ENCODE measurements at regions not wholly inside any gene's neighbourhood (a gene's known extent, or its start where the extent isn't known, plus 50 kb on each side); places are given as distances from the start of the nearest gene placed in this dataset.

GRCh38 chr2:13034861-13035260 is 318.1 kb downstream of the TRIB2 start:
- 73% methylated on average over 1 of the region's 1 CpG for WGBS (ENCODE audit: insufficient coverage)
- H3K36me3 ChIP-seq (ENCODE audit: control insufficient read depth in 4 of 4, insufficient read depth in 4 of 4, low read length in 3 of 4) = no peaks in the 10 kb centered on the region
- peaks cover 0 to under 1% (median 0%) of the 10 kb centered on the region in 5 experiments for H3K9me3 ChIP-seq (ENCODE audit: control extremely low read depth in 1 of 5, control insufficient read depth in 4 of 5, insufficient read depth in 2 of 5, low read depth in 1 of 5, low read length in 4 of 5)
- H3K27me3 ChIP-seq (replicated peaks in 2 of 5; ENCODE audit: control insufficient read depth in 4 of 5, insufficient read depth in 5 of 5, low read length in 4 of 5) = peaks cover 0 to 2% (median 0%) of the 10 kb centered on the region in 5 experiments
- ChIA-PET POLR2A (no interaction called here), CTCF (no interaction called here)
- no peak for DNase-seq
- no peak overlapping the region for H3K27ac ChIP-seq (ENCODE audit: insufficient read depth in 1 of 2, low read depth in 1 of 2, low read length in 2 of 2, poor library complexity in 1 of 2, severe bottlenecking in 2 of 2)
- H3K4me3 ChIP-seq (ENCODE audit: control insufficient read depth in 1 of 7, extremely low read depth in 1 of 7, insufficient read depth in 4 of 7, low read depth in 2 of 7, low read length in 6 of 7) = no peak overlapping the region
- H3K4me1 ChIP-seq (ENCODE audit: control extremely low read depth in 1 of 4, control insufficient read depth in 4 of 4, insufficient read depth in 4 of 4, low read length in 3 of 4) = no peaks in the 10 kb centered on the region

- Histone ChIP-seq H3K9me3 (ENCODE audit: control extremely low read depth in 1 of 5, control insufficient read depth in 4 of 5, insufficient read depth in 2 of 5, low read depth in 1 of 5, low read length in 4 of 5) (peaks cover 0 to 10% (median 0%) of the 10 kb centered on the region in 5 experiments), H3K36me3 (ENCODE audit: control insufficient read depth in 4 of 4, insufficient read depth in 4 of 4, low read length in 3 of 4) (no peaks in the 10 kb centered on the region), H3K27me3 (replicated peaks in 2 of 5; ENCODE audit: control insufficient read depth in 4 of 5, insufficient read depth in 5 of 5, low read length in 4 of 5) (peaks cover 0 to 2% (median 0%) of the 10 kb centered on the region in 5 experiments), H3K4me1 (ENCODE audit: control extremely low read depth in 1 of 4, control insufficient read depth in 4 of 4, insufficient read depth in 4 of 4, low read length in 3 of 4) (no peaks in the 10 kb centered on the region), H3K4me3 (ENCODE audit: control insufficient read depth in 1 of 7, extremely low read depth in 1 of 7, insufficient read depth in 4 of 7, low read depth in 2 of 7, low read length in 6 of 7) (no peak overlapping the region), H3K27ac (ENCODE audit: insufficient read depth in 1 of 2, low read depth in 1 of 2, low read length in 2 of 2, poor library complexity in 1 of 2, severe bottlenecking in 2 of 2) (no peak overlapping the region)
- CTCF ChIA-PET = no interaction called here
- WGBS (ENCODE audit: insufficient coverage) = 95% methylated on average over 2 of the region's 3 CpGs
- DNase-seq = no peak
- POLR2A ChIA-PET = no interaction called here
Observed at GRCh38 chr2:13035866-13036265, 319.1 kb downstream of the TRIB2 start.

- DNase-seq = no peak
Observed at GRCh38 chr2:13040043-13040442, 323.3 kb downstream of the TRIB2 start.

DNA sequence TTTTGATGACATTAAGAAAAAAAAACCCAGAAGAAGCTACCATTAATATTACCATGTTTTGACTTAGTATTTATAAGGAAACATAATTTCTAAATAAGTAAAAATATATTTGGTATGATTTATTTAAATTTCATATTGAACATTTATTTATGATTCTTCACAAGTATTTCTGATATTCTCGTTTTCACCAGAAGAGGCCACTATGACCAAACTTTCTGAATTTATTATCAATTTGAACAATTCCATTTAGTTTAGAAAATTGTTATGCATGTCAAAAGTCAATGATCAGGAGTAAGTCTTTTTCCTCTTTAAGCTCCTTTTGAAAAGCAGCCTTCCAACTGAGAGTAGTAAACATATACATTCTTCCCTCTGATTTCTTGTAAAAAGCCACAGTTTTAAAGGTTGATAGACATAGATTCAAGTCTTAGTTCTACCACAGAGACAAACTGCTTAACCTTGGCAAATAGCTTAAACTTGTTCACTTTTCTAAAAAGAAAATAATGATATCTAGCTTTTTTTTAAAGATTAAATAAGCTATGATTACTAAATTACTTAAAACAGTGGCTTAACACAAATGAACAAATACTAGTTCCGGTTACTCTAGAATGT is 329.9 kb downstream of the TRIB2 start:
- H3K27ac ChIP-seq (ENCODE audit: insufficient read depth in 1 of 2, low read depth in 1 of 2, low read length in 2 of 2, poor library complexity in 1 of 2, severe bottlenecking in 2 of 2) = no peak overlapping the region
- no peak overlapping the region for H3K4me3 ChIP-seq (ENCODE audit: control insufficient read depth in 1 of 7, extremely low read depth in 1 of 7, insufficient read depth in 4 of 7, low read depth in 2 of 7, low read length in 6 of 7)
- no peaks in the 10 kb centered on the region for H3K27me3 ChIP-seq (replicated peaks in 2 of 5; ENCODE audit: control insufficient read depth in 4 of 5, insufficient read depth in 5 of 5, low read length in 4 of 5)
- peak in 2 of 3 donors; percentile 9 to 17 for DNase-seq
- WGBS (ENCODE audit: insufficient coverage) = no CpG with 5 or more reads among the region's 2 CpGs
- peaks cover 0 to 4% (median 0%) of the 10 kb centered on the region in 5 experiments for H3K9me3 ChIP-seq (ENCODE audit: control extremely low read depth in 1 of 5, control insufficient read depth in 4 of 5, insufficient read depth in 2 of 5, low read depth in 1 of 5, low read length in 4 of 5)
- no peaks in the 10 kb centered on the region for H3K4me1 ChIP-seq (ENCODE audit: control extremely low read depth in 1 of 4, control insufficient read depth in 4 of 4, insufficient read depth in 4 of 4, low read length in 3 of 4)
- CTCF ChIA-PET = interaction anchor here (1.7 kb wide), 1 partner anchor 10 kb away, joined by 5 read pairs; no protein-coding TSS in a partner anchor
- POLR2A ChIA-PET = no interaction called here
- H3K36me3 ChIP-seq (ENCODE audit: control insufficient read depth in 4 of 4, insufficient read depth in 4 of 4, low read length in 3 of 4) = no peaks in the 10 kb centered on the region

More at GRCh38 chr2:13040043-13040442, 323.3 kb downstream of the TRIB2 start:
- Histone ChIP-seq H3K9me3 (ENCODE audit: control extremely low read depth in 1 of 5, control insufficient read depth in 4 of 5, insufficient read depth in 2 of 5, low read depth in 1 of 5, low read length in 4 of 5) (peaks cover 0 to 19% (median 0%) of the 10 kb centered on the region in 5 experiments), H3K27me3 (replicated peaks in 2 of 5; ENCODE audit: control insufficient read depth in 4 of 5, insufficient read depth in 5 of 5, low read length in 4 of 5) (peaks cover 0 to 2% (median 0%) of the 10 kb centered on the region in 5 experiments), H3K4me3 (ENCODE audit: control insufficient read depth in 1 of 7, extremely low read depth in 1 of 7, insufficient read depth in 4 of 7, low read depth in 2 of 7, low read length in 6 of 7) (no peak overlapping the region), H3K27ac (ENCODE audit: insufficient read depth in 1 of 2, low read depth in 1 of 2, low read length in 2 of 2, poor library complexity in 1 of 2, severe bottlenecking in 2 of 2) (no peak overlapping the region), H3K36me3 (ENCODE audit: control insufficient read depth in 4 of 4, insufficient read depth in 4 of 4, low read length in 3 of 4) (no peaks in the 10 kb centered on the region), H3K4me1 (ENCODE audit: control extremely low read depth in 1 of 4, control insufficient read depth in 4 of 4, insufficient read depth in 4 of 4, low read length in 3 of 4) (no peaks in the 10 kb centered on the region)
- POLR2A ChIA-PET = no interaction called here
- WGBS (ENCODE audit: insufficient coverage) = 93% methylated on average over 12 of the region's 13 CpGs
- CTCF ChIA-PET = interaction anchor here (1.5 kb wide), 1 partner anchor 8 kb away, joined by 3 read pairs; no protein-coding TSS in a partner anchor

DNA sequence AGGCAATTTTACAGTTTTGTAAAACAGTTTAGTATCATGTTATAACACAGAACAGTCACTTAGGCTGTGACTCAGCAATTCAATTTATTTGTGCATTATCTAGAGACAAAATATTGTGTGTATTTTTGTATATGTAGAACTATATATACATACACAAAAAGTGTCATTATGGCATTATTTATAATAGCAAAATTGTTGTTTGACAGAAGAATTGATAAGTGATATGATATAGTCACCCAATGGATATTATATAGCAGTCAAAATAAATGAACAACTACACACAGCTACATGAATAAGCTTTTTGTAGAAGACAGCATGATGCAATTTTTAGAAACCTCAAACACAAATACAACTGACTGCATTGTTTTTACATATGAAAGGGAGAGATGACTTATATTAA is 334.0 kb downstream of the TRIB2 start:
- DNase-seq = no peak
- no peak overlapping the region for H3K4me3 ChIP-seq (ENCODE audit: control insufficient read depth in 1 of 7, extremely low read depth in 1 of 7, insufficient read depth in 4 of 7, low read depth in 2 of 7, low read length in 6 of 7)
- no peaks in the 10 kb centered on the region for H3K36me3 ChIP-seq (ENCODE audit: control insufficient read depth in 4 of 4, insufficient read depth in 4 of 4, low read length in 3 of 4)
- CTCF ChIA-PET = no interaction called here
- POLR2A ChIA-PET = no interaction called here
- no peaks in the 10 kb centered on the region for H3K4me1 ChIP-seq (ENCODE audit: control extremely low read depth in 1 of 4, control insufficient read depth in 4 of 4, insufficient read depth in 4 of 4, low read length in 3 of 4)
- no peak overlapping the region for H3K27ac ChIP-seq (ENCODE audit: insufficient read depth in 1 of 2, low read depth in 1 of 2, low read length in 2 of 2, poor library complexity in 1 of 2, severe bottlenecking in 2 of 2)
- H3K27me3 ChIP-seq (replicated peaks in 2 of 5; ENCODE audit: control insufficient read depth in 4 of 5, insufficient read depth in 5 of 5, low read length in 4 of 5) = peaks cover 0 to 4% (median 2%) of the 10 kb centered on the region in 5 experiments
- H3K9me3 ChIP-seq (ENCODE audit: control extremely low read depth in 1 of 5, control insufficient read depth in 4 of 5, insufficient read depth in 2 of 5, low read depth in 1 of 5, low read length in 4 of 5) = no peaks in the 10 kb centered on the region

- DNase-seq = no peak
- H3K4me1 ChIP-seq (ENCODE audit: control extremely low read depth in 1 of 4, control insufficient read depth in 4 of 4, insufficient read depth in 4 of 4, low read length in 3 of 4) = no peaks in the 10 kb centered on the region
- ChIA-PET CTCF (interaction anchor here (1.1 kb wide), 1 partner anchor 25 kb away, joined by 4 read pairs; no protein-coding TSS in a partner anchor), POLR2A (no interaction called here)
- H3K9me3 ChIP-seq (ENCODE audit: control extremely low read depth in 1 of 5, control insufficient read depth in 4 of 5, insufficient read depth in 2 of 5, low read depth in 1 of 5, low read length in 4 of 5) = no peaks in the 10 kb centered on the region
- no peak overlapping the region for H3K4me3 ChIP-seq (ENCODE audit: control insufficient read depth in 1 of 7, extremely low read depth in 1 of 7, insufficient read depth in 4 of 7, low read depth in 2 of 7, low read length in 6 of 7)
- H3K36me3 ChIP-seq (ENCODE audit: control insufficient read depth in 4 of 4, insufficient read depth in 4 of 4, low read length in 3 of 4) = no peaks in the 10 kb centered on the region
- H3K27ac ChIP-seq (ENCODE audit: insufficient read depth in 1 of 2, low read depth in 1 of 2, low read length in 2 of 2, poor library complexity in 1 of 2, severe bottlenecking in 2 of 2) = no peak overlapping the region
- WGBS (ENCODE audit: insufficient coverage) = 91% methylated on average over 4 of the region's 4 CpGs
- peaks cover 0 to 4% (median 2%) of the 10 kb centered on the region in 5 experiments for H3K27me3 ChIP-seq (replicated peaks in 2 of 5; ENCODE audit: control insufficient read depth in 4 of 5, insufficient read depth in 5 of 5, low read length in 4 of 5)
Observed at GRCh38 chr2:13052547-13052946, 335.8 kb downstream of the TRIB2 start.

GRCh38 chr2:13056259-13056843 is 339.6 kb downstream of the TRIB2 start:
- no peak overlapping the region for H3K4me3 ChIP-seq (ENCODE audit: control insufficient read depth in 1 of 7, extremely low read depth in 1 of 7, insufficient read depth in 4 of 7, low read depth in 2 of 7, low read length in 6 of 7)
- DNase-seq = peak in 2 of 3 donors; percentile 23 to 26
- peaks cover 0 to 4% (median 2%) of the 10 kb centered on the region in 5 experiments for H3K27me3 ChIP-seq (replicated peaks in 2 of 5; ENCODE audit: control insufficient read depth in 4 of 5, insufficient read depth in 5 of 5, low read length in 4 of 5)
- WGBS (ENCODE audit: insufficient coverage) = no CpG with 5 or more reads among the region's 3 CpGs
- POLR2A ChIA-PET = no interaction called here
- no peaks in the 10 kb centered on the region for H3K4me1 ChIP-seq (ENCODE audit: control extremely low read depth in 1 of 4, control insufficient read depth in 4 of 4, insufficient read depth in 4 of 4, low read length in 3 of 4)
- CTCF ChIA-PET = interaction anchor here (1.3 kb wide), 1 partner anchor 9 kb away, joined by 5 read pairs; no protein-coding TSS in a partner anchor
- H3K36me3 ChIP-seq (ENCODE audit: control insufficient read depth in 4 of 4, insufficient read depth in 4 of 4, low read length in 3 of 4) = no peaks in the 10 kb centered on the region
- no peaks in the 10 kb centered on the region for H3K9me3 ChIP-seq (ENCODE audit: control extremely low read depth in 1 of 5, control insufficient read depth in 4 of 5, insufficient read depth in 2 of 5, low read depth in 1 of 5, low read length in 4 of 5)
- H3K27ac ChIP-seq (ENCODE audit: insufficient read depth in 1 of 2, low read depth in 1 of 2, low read length in 2 of 2, poor library complexity in 1 of 2, severe bottlenecking in 2 of 2) = no peak overlapping the region

All from common myeloid progenitor, CD34-positive (primary cell).